IPS-15b (cell line): ENCODE measurements at regions not wholly inside any gene's neighbourhood (a gene's known extent, or its start where the extent isn't known, plus 50 kb on each side); places are given as distances from the start of the nearest gene placed in this dataset.

Experiments
- H3K27me3 ChIP-seq: one replicate; pipeline ENCODE4 v1.6.1; 2013; ENCODE audit warnings: low read length; ENCODE audit not compliant: control insufficient read depth, insufficient read depth
- H3K36me3 ChIP-seq: one replicate; pipeline ENCODE4 v1.6.1; 2013; ENCODE audit warnings: low read length; ENCODE audit not compliant: control insufficient read depth, insufficient read depth
- H3K4me1 ChIP-seq: one replicate; pipeline ENCODE4 v1.6.1; 2013; ENCODE audit warnings: mild to moderate bottlenecking, low read length; ENCODE audit not compliant: control insufficient read depth, insufficient read depth
- H3K4me3 ChIP-seq: one replicate; pipeline ENCODE4 v1.5.1; 2013; ENCODE audit warnings: low read depth, low read length
- H3K9ac ChIP-seq: one replicate; pipeline ENCODE4 v1.6.1; 2013; ENCODE audit warnings: low read depth, mild to moderate bottlenecking, low read length
- H3K9me3 ChIP-seq: one replicate; pipeline ENCODE4 v1.6.1; 2013; ENCODE audit warnings: mild to moderate bottlenecking, low read length; ENCODE audit not compliant: control insufficient read depth, insufficient read depth

GRCh38 chr1:30188999-30189398 is 534.4 kb downstream of the MATN1 start:
- Histone ChIP-seq H3K4me1 (no peaks in the 10 kb centered on the region), H3K9ac (no peak overlapping the region), H3K4me3 (no peak overlapping the region), H3K9me3 (no peaks in the 10 kb centered on the region), H3K36me3 (no peaks in the 10 kb centered on the region), H3K27me3 (no peaks in the 10 kb centered on the region)

GRCh38 chr1:30188329-30188728 is 535.1 kb downstream of the MATN1 start:
- no peaks in the 10 kb centered on the region for H3K4me1 ChIP-seq
- no peak overlapping the region for H3K4me3 ChIP-seq
- H3K9ac ChIP-seq, result no peak overlapping the region
- no peaks in the 10 kb centered on the region for H3K9me3 ChIP-seq
- H3K27me3 ChIP-seq, result no peaks in the 10 kb centered on the region
- no peaks in the 10 kb centered on the region for H3K36me3 ChIP-seq

- Histone ChIP-seq H3K9me3 (no peaks in the 10 kb centered on the region), H3K27me3 (no peaks in the 10 kb centered on the region), H3K9ac (no peak overlapping the region), H3K4me1 (no peaks in the 10 kb centered on the region), H3K36me3 (no peaks in the 10 kb centered on the region), H3K4me3 (no peak overlapping the region)
Measured at GRCh38 chr1:30187413-30188023, 535.9 kb downstream of the MATN1 start.

GRCh38 chr1:30186586-30186985 is 536.8 kb downstream of the MATN1 start:
- H3K27me3 ChIP-seq, result no peaks in the 10 kb centered on the region
- no peaks in the 10 kb centered on the region for H3K9me3 ChIP-seq
- H3K9ac ChIP-seq, result no peak overlapping the region
- H3K36me3 ChIP-seq, result no peaks in the 10 kb centered on the region
- no peak overlapping the region for H3K4me3 ChIP-seq
- no peaks in the 10 kb centered on the region for H3K4me1 ChIP-seq

GRCh38 chr1:30185809-30186208 is 537.6 kb downstream of the MATN1 start:
- Histone ChIP-seq H3K4me1 (no peaks in the 10 kb centered on the region), H3K27me3 (no peaks in the 10 kb centered on the region), H3K36me3 (no peaks in the 10 kb centered on the region), H3K9me3 (no peaks in the 10 kb centered on the region), H3K4me3 (no peak overlapping the region), H3K9ac (no peak overlapping the region)

- H3K4me3 ChIP-seq, result no peak overlapping the region
- no peaks in the 10 kb centered on the region for H3K36me3 ChIP-seq
- no peaks in the 10 kb centered on the region for H3K27me3 ChIP-seq
- no peak overlapping the region for H3K9ac ChIP-seq
- H3K9me3 ChIP-seq, result no peaks in the 10 kb centered on the region
- no peaks in the 10 kb centered on the region for H3K4me1 ChIP-seq
Measured at GRCh38 chr1:30185313-30185712, 538.1 kb downstream of the MATN1 start.

GRCh38 chr1:30184393-30185141 is 538.8 kb downstream of the MATN1 start:
- Histone ChIP-seq H3K4me1 (no peaks in the 10 kb centered on the region), H3K4me3 (no peak overlapping the region), H3K36me3 (no peaks in the 10 kb centered on the region), H3K27me3 (no peaks in the 10 kb centered on the region), H3K9ac (no peak overlapping the region), H3K9me3 (no peaks in the 10 kb centered on the region)

GRCh38 chr1:30183895-30184294 is 539.5 kb downstream of the MATN1 start:
- Histone ChIP-seq H3K27me3 (no peaks in the 10 kb centered on the region), H3K9me3 (no peaks in the 10 kb centered on the region), H3K9ac (no peak overlapping the region), H3K36me3 (no peaks in the 10 kb centered on the region), H3K4me3 (no peak overlapping the region), H3K4me1 (no peaks in the 10 kb centered on the region)

GRCh38 chr1:30183006-30183405 is 540.4 kb downstream of the MATN1 start:
- no peak overlapping the region for H3K9ac ChIP-seq
- H3K36me3 ChIP-seq, result no peaks in the 10 kb centered on the region
- no peaks in the 10 kb centered on the region for H3K27me3 ChIP-seq
- H3K4me3 ChIP-seq, result no peak overlapping the region
- no peaks in the 10 kb centered on the region for H3K4me1 ChIP-seq
- H3K9me3 ChIP-seq, result no peaks in the 10 kb centered on the region

GRCh38 chr1:30179942-30180543 is 543.3 kb downstream of the MATN1 start:
- no peaks in the 10 kb centered on the region for H3K27me3 ChIP-seq
- no peaks in the 10 kb centered on the region for H3K36me3 ChIP-seq
- no peak overlapping the region for H3K4me3 ChIP-seq
- H3K9me3 ChIP-seq, result no peaks in the 10 kb centered on the region
- H3K4me1 ChIP-seq, result no peaks in the 10 kb centered on the region
- no peak overlapping the region for H3K9ac ChIP-seq

GRCh38 chr1:30176477-30176876 is 546.9 kb downstream of the MATN1 start:
- Histone ChIP-seq H3K27me3 (no peaks in the 10 kb centered on the region), H3K9ac (no peak overlapping the region), H3K4me1 (no peaks in the 10 kb centered on the region), H3K36me3 (no peaks in the 10 kb centered on the region), H3K4me3 (no peak overlapping the region), H3K9me3 (no peaks in the 10 kb centered on the region)

GRCh38 chr1:30174499-30174898 is 548.9 kb downstream of the MATN1 start:
- Histone ChIP-seq H3K9me3 (no peaks in the 10 kb centered on the region), H3K4me1 (no peaks in the 10 kb centered on the region), H3K27me3 (no peaks in the 10 kb centered on the region), H3K4me3 (no peak overlapping the region), H3K36me3 (no peaks in the 10 kb centered on the region), H3K9ac (no peak overlapping the region)
